HEK293 (cell line): ENCODE measurements at regions not wholly inside any gene's neighbourhood (a gene's known extent, or its start where the extent isn't known, plus 50 kb on each side); places are given as distances from the start of the nearest gene placed in this dataset.

Experiments
- CTCF ChIA-PET: fragments of 350-600 bp; formaldehyde crosslinking; extraction: SDS; loops from one replicate; lab custom pipeline; 2021; ENCODE audit warnings: antibody characterized with exemption; lab: Yijun Ruan, JAX
- POLR2A ChIA-PET: fragments of 300-600 bp; formaldehyde crosslinking; extraction: SDS; loops from one replicate; lab custom pipeline; 2020; ENCODE audit warnings: antibody characterized with exemption, inconsistent platforms; lab: Yijun Ruan, JAX
- H3K27ac ChIP-seq: fragments of 200-500 bp; sonication (Bioruptor generic); 2 replicates; pipeline ENCODE4 v1.5.1; 2014; ENCODE audit warnings: low read depth, low read length, control low read depth, inconsistent platforms; ENCODE audit errors: extremely low read depth
- H3K36me3 ChIP-seq, 2 experiments: fragments of 200-500 bp in 1 of 2; sonication (Bioruptor generic) in 1 of 2; 1 replicate in 1 of 2; 2 replicates in 1 of 2; pipeline ENCODE4 v1.5.1; 2014 to 2017; ENCODE audit warnings: inconsistent platforms in 2 of 2, low read length in 2 of 2; ENCODE audit not compliant: control insufficient read depth in 2 of 2, insufficient read depth in 1 of 2
- H3K4me1 ChIP-seq: fragments of 200-500 bp; sonication (Bioruptor generic); 2 replicates; pipeline ENCODE4 v1.5.1; 2014; ENCODE audit warnings: mild to moderate bottlenecking, low read length, inconsistent platforms; ENCODE audit not compliant: control insufficient read depth, insufficient read depth
- H3K4me3 ChIP-seq: 2 replicates; pipeline ENCODE4 v1.5.1; 2011; ENCODE audit warnings: low read depth, mild to moderate bottlenecking, control low read depth, low read length, moderate library complexity
- H3K9me3 ChIP-seq: fragments of 200-500 bp; sonication (Bioruptor generic); 2 replicates; pipeline ENCODE4 v1.5.1; 2014; ENCODE audit warnings: low read depth, low read length, inconsistent platforms; ENCODE audit not compliant: control insufficient read depth, insufficient read depth
- BCL11A ChIP-seq: fragments of 450-650 bp; formaldehyde crosslinking; IDR thresholded peaks from 2 replicates; pipeline ENCODE4 v1.5.1; 2016; ENCODE audit warnings: low read depth, missing biosample characterization, missing genetic modification characterization
- EGR2 ChIP-seq: fragments of 450-650 bp; formaldehyde crosslinking; IDR thresholded peaks from 2 replicates; pipeline ENCODE4 v1.5.1; 2016; ENCODE audit warnings: low read depth, missing biosample characterization, missing genetic modification characterization
- HIC1 ChIP-seq: fragments of 450-650 bp; formaldehyde crosslinking; IDR thresholded peaks from 2 replicates; pipeline ENCODE4 v1.5.1; 2016; ENCODE audit warnings: missing biosample characterization, missing genetic modification characterization
- KLF16 ChIP-seq: fragments of 450-650 bp; formaldehyde crosslinking; IDR thresholded peaks from 2 replicates; pipeline ENCODE4 v1.5.1; 2017; ENCODE audit warnings: missing biosample characterization, missing genetic modification characterization
- OSR2 ChIP-seq: fragments of 450-650 bp; formaldehyde crosslinking; IDR thresholded peaks from 2 replicates; pipeline ENCODE4 v1.5.1; 2016; ENCODE audit warnings: missing biosample characterization, missing genetic modification characterization
- PATZ1 ChIP-seq: fragments of 450-650 bp; formaldehyde crosslinking; IDR thresholded peaks from 2 replicates; pipeline ENCODE4 v1.5.1; 2016; ENCODE audit warnings: missing biosample characterization, missing genetic modification characterization
- SALL2 ChIP-seq: fragments of 450-650 bp; formaldehyde crosslinking; IDR thresholded peaks from 2 replicates; pipeline ENCODE4 v1.5.0; 2017; ENCODE audit warnings: missing biosample characterization, mild to moderate bottlenecking, missing genetic modification characterization, borderline replicate concordance
- YY2 ChIP-seq: fragments of 450-650 bp; formaldehyde crosslinking; IDR thresholded peaks from 2 replicates; pipeline ENCODE4 v1.5.1; 2016; ENCODE audit warnings: missing biosample characterization, missing genetic modification characterization
- ZEB2 ChIP-seq: fragments of 450-650 bp; formaldehyde crosslinking; IDR thresholded peaks from 2 replicates; pipeline ENCODE4 v1.5.1; 2016; ENCODE audit warnings: missing biosample characterization, missing genetic modification characterization
- ZFHX2 ChIP-seq: fragments of 450-650 bp; formaldehyde crosslinking; conservative IDR thresholded peaks from 2 replicates; pipeline ENCODE4 v1.5.1; 2016; ENCODE audit warnings: missing biosample characterization, missing genetic modification characterization
- ZFP69B ChIP-seq: fragments of 450-650 bp; formaldehyde crosslinking; IDR thresholded peaks from 2 replicates; pipeline ENCODE4 v1.5.1; 2016; ENCODE audit warnings: missing biosample characterization, missing genetic modification characterization
- ZIC2 ChIP-seq: fragments of 450-650 bp; formaldehyde crosslinking; IDR thresholded peaks from 2 replicates; pipeline ENCODE4 v1.5.1; 2016; ENCODE audit warnings: missing biosample characterization, missing genetic modification characterization
- ZNF18 ChIP-seq: fragments of 450-650 bp; formaldehyde crosslinking; IDR thresholded peaks from 2 replicates; pipeline ENCODE4 v1.5.1; 2016; ENCODE audit warnings: missing biosample characterization, missing genetic modification characterization
- ZNF324 ChIP-seq: fragments of 450-650 bp; formaldehyde crosslinking; IDR thresholded peaks from 2 replicates; pipeline ENCODE4 v1.5.1; 2016; ENCODE audit warnings: missing biosample characterization, missing genetic modification characterization
- ZNF37A ChIP-seq: fragments of 450-650 bp; IDR thresholded peaks from 2 replicates; pipeline ENCODE4 v1.5.1; 2018; ENCODE audit warnings: missing biosample characterization, missing genetic modification characterization
- ZNF394 ChIP-seq: fragments of 450-650 bp; formaldehyde crosslinking; IDR thresholded peaks from 2 replicates; pipeline ENCODE4 v1.5.1; 2016; ENCODE audit warnings: missing biosample characterization, missing genetic modification characterization, mild to moderate bottlenecking, moderate library complexity, borderline replicate concordance
- ZNF423 ChIP-seq: fragments of 450-650 bp; formaldehyde crosslinking; IDR thresholded peaks from 2 replicates; pipeline ENCODE4 v1.5.1; 2016; ENCODE audit warnings: missing biosample characterization, missing genetic modification characterization
- ZNF548 ChIP-seq: fragments of 450-650 bp; formaldehyde crosslinking; IDR thresholded peaks from 2 replicates; pipeline ENCODE4 v1.5.1; 2016; ENCODE audit warnings: missing biosample characterization, missing genetic modification characterization
- ZNF629 ChIP-seq: fragments of 450-650 bp; formaldehyde crosslinking; IDR thresholded peaks from 2 replicates; pipeline ENCODE4 v1.5.1; 2017; ENCODE audit warnings: missing biosample characterization, missing genetic modification characterization
- ZNF747 ChIP-seq: fragments of 450-650 bp; formaldehyde crosslinking; IDR thresholded peaks from 2 replicates; pipeline ENCODE4 v1.5.1; 2016; ENCODE audit warnings: missing biosample characterization, missing genetic modification characterization
- ZSCAN5A ChIP-seq: fragments of 450-650 bp; formaldehyde crosslinking; IDR thresholded peaks from 2 replicates; pipeline ENCODE4 v1.5.1; 2016; ENCODE audit warnings: missing biosample characterization, missing genetic modification characterization

- TF ChIP-seq ZNF37A (no peak), ZNF629 (no peak), SALL2 (tag by site-specific recombination) (no peak), ZNF423 (tag by site-specific recombination) (no peak), ZNF324 (tag by site-specific recombination) (no peak), KLF16 (no peak), YY2 (tag by site-specific recombination) (no peak), ZNF747 (no peak)
- TF ChIP-seq, all 188 proteins: peak for 0
These were observed 136.0 kb downstream of the FAM53A start (continued) for GRCh38 chr4:1547856-1548826.

GRCh38 chr4:1547131-1547855 lies 136.8 kb downstream of the FAM53A start:
- no peaks in the 10 kb centered on the region for H3K4me1 ChIP-seq
- H3K9me3 ChIP-seq, result no peaks in the 10 kb centered on the region
- TF ChIP-seq ZFHX2 (tag by site-specific recombination) (0 out of 2 replicates have a peak, but pooled peaks have one; percentile 15), ZNF548 (tag by site-specific recombination) (no peak), ZNF18 (peak; percentile 49; the same call in 1 of the 2 replicates), ZIC2 (tag by site-specific recombination) (peak; percentile 32; the same call in 1 of the 2 replicates)
- CTCF ChIA-PET, result interaction anchor here (3.1 kb wide), 1 partner anchor 192 kb away, joined by 14 read pairs; no protein-coding TSS in a partner anchor
- no peak overlapping the region for H3K27ac ChIP-seq
- no peaks in the 10 kb centered on the region for H3K36me3 ChIP-seq
- H3K4me3 ChIP-seq, result no peak overlapping the region
- POLR2A ChIA-PET, result no interaction called here

GRCh38 chr4:1544861-1545281 lies 138.6 kb upstream of the NKX1-1 start:
- Histone ChIP-seq H3K27ac (no peak overlapping the region), H3K36me3 (no peaks in the 10 kb centered on the region), H3K4me1 (no peaks in the 10 kb centered on the region), H3K4me3 (no peak overlapping the region), H3K9me3 (no peaks in the 10 kb centered on the region)
- ChIA-PET POLR2A (no interaction called here), CTCF (no interaction called here)
- TF ChIP-seq ZEB2 (tag by site-specific recombination), result peak; percentile 40; the same call in 1 of the 2 replicates
- 0 out of 2 replicates have a peak, but pooled peaks have one; percentile 17 for TF ChIP-seq ZNF394 (tag by site-specific recombination)
- TF ChIP-seq BCL11A, result 0 out of 2 replicates have a peak, but pooled peaks have one; percentile 43
- TF ChIP-seq HIC1, result peak; percentile 85; the same call in 1 of the 2 replicates
- TF ChIP-seq EGR2 (tag by site-specific recombination), result peak; percentile 66
- peak; percentile 87 for TF ChIP-seq OSR2 (tag by site-specific recombination)
- TF ChIP-seq ZFHX2 (tag by site-specific recombination), result peak; percentile 80
- TF ChIP-seq ZSCAN5A, result no peak
- 0 out of 2 replicates have a peak, but pooled peaks have one; percentile 26 for TF ChIP-seq PATZ1 (tag by site-specific recombination)
- 0 out of 2 replicates have a peak, but pooled peaks have one; percentile 32 for TF ChIP-seq ZFP69B
